ENCODE measurements at regions not wholly inside any gene's neighbourhood (a gene's known extent, or its start where the extent isn't known, plus 50 kb on each side); places are given as distances from the start of the nearest gene placed in this dataset.

GRCh38 chr6:134532694-134533624 lies 215.0 kb upstream of the SGK1 start:
- intact Hi-C loops (cut with micrococcal nuclease), result no loop called here
- Histone ChIP-seq H4K20me1 (replicated peaks; ENCODE audit: control insufficient read depth, extremely low read depth, insufficient read depth, low read length) (no peaks in the 10 kb centered on the region), H3K4me3 (replicated peaks in 1 of 3; ENCODE audit: insufficient read depth in 1 of 3, low read depth in 1 of 3, low read length in 3 of 3) (no peak overlapping the region), H3K36me3 (ENCODE audit: control insufficient read depth in 2 of 2, extremely low read depth in 1 of 2, insufficient read depth in 2 of 2, low read length in 2 of 2) (no peaks in the 10 kb centered on the region), H3K9me1 (replicated peaks; ENCODE audit: control insufficient read depth, extremely low read depth, insufficient read depth, low read length) (no peaks in the 10 kb centered on the region), H3K27me3 (ENCODE audit: control insufficient read depth in 2 of 2, insufficient read depth in 2 of 2, low read length in 2 of 2) (no peaks in the 10 kb centered on the region), H3K9ac (replicated peaks; ENCODE audit: extremely low read depth, insufficient read depth, low read length) (no peak overlapping the region), H3K4me2 (ENCODE audit: insufficient read depth, low read length) (no peak overlapping the region), H3K9me3 (replicated peaks; ENCODE audit: control insufficient read depth, insufficient read depth, low read length) (no peaks in the 10 kb centered on the region), H2AFZ (ENCODE audit: low read depth, low read length) (no peak overlapping the region), H3K79me2 (ENCODE audit: control insufficient read depth, insufficient read depth, low read length) (no peaks in the 10 kb centered on the region), H3K4me1 (ENCODE audit: control insufficient read depth, extremely low read depth, insufficient read depth, low read length) (no peaks in the 10 kb centered on the region), H3K27ac (ENCODE audit: insufficient read depth, low read depth, low read length) (no peak overlapping the region)
- POLR2A ChIA-PET, result no interaction called here
- dilution Hi-C loops (cut with MboI; ENCODE audit: extremely low pct_ligation_motif_present, low sequenced_read_pairs), result loop anchor here (25.0 kb wide), 1 partner anchor 96 kb away; no protein-coding TSS in a partner anchor
- TF ChIP-seq POLR2AphosphoS5 (IDR thresholded peaks at IDR 0.05; ENCODE audit: insufficient read depth, low read depth, low read length) (no peak), MAX (IDR thresholded peaks at IDR 0.05; ENCODE audit: insufficient read depth, insufficient read length) (no peak), POLR2A (IDR thresholded peaks at IDR 0.05; ENCODE audit: low read depth, low read length) (no peak), CTCF (IDR thresholded peaks at IDR 0.05; ENCODE audit: extremely low read depth in 1 of 2, insufficient read depth in 1 of 2, low read depth in 1 of 2, low read length in 2 of 2) (no peak), GATA2 (IDR thresholded peaks at IDR 0.05; ENCODE audit: insufficient read depth, insufficient read length, low read depth, low read length) (no peak), MYC (IDR thresholded peaks at IDR 0.05; ENCODE audit: low read depth, low read length) (no peak), EZH2 (IDR thresholded peaks at IDR 0.05; ENCODE audit: borderline replicate concordance, low read depth, low read length, severe bottlenecking) (no peak), FOS (IDR thresholded peaks at IDR 0.05; ENCODE audit: borderline replicate concordance, insufficient read depth, low read length) (no peak), JUN (IDR thresholded peaks at IDR 0.05; ENCODE audit: borderline replicate concordance, insufficient read depth, insufficient read length, low read depth) (no peak)
- DNase-seq (ENCODE audit: low read depth, low spot score) (no peak), FAIRE-seq (no peak)
- CTCF ChIA-PET, result interaction anchor here (2.3 kb wide), 1 partner anchor 108 kb away, joined by 7 read pairs; no protein-coding TSS in a partner anchor
- no TSS peak for BruUV-seq (replicated peaks)

Measured in endothelial cell of umbilical vein (primary cell).